ENCODE measurements at regions not wholly inside any gene's neighbourhood (a gene's known extent, or its start where the extent isn't known, plus 50 kb on each side); places are given as distances from the start of the nearest gene placed in this dataset.

DNA sequence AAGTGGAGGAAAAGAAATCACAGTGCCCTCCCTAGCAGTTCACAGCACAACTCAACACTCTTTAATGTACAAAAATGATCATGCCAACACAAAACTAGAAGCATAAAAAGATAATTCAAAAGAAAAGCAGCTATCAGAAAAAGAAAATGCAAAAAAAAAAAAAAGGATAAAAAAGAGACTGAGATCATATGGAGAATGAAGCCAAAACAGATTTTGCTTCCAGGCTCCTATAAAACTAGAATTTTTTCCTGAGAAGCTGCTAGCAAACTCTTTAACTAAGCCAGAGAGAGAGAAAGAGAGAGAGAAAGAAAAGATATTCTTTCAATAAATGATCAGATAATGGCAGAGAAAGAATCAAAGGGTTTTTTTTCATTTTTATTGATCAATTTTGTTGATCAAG is 288.0 kb upstream of the ANKRD30A start:
- TF ChIP-seq, protein P1, sequence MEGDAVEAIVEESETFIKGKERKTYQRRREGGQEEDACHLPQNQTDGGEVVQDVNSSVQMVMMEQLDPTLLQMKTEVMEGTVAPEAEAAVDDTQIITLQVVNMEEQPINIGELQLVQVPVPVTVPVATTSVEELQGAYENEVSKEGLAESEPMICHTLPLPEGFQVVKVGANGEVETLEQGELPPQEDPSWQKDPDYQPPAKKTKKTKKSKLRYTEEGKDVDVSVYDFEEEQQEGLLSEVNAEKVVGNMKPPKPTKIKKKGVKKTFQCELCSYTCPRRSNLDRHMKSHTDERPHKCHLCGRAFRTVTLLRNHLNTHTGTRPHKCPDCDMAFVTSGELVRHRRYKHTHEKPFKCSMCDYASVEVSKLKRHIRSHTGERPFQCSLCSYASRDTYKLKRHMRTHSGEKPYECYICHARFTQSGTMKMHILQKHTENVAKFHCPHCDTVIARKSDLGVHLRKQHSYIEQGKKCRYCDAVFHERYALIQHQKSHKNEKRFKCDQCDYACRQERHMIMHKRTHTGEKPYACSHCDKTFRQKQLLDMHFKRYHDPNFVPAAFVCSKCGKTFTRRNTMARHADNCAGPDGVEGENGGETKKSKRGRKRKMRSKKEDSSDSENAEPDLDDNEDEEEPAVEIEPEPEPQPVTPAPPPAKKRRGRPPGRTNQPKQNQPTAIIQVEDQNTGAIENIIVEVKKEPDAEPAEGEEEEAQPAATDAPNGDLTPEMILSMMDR (IDR thresholded peaks at IDR 0.05; ENCODE audit: insufficient read depth, low read depth, low read length) = no peak
- no peak for TF ChIP-seq EZH2 (IDR thresholded peaks at IDR 0.05; ENCODE audit: insufficient read depth, low read length)

Measured in astrocyte (in vitro differentiated cells and primary cell).